GM12878 (cell line): ENCODE measurements at regions not wholly inside any gene's neighbourhood (a gene's known extent, or its start where the extent isn't known, plus 50 kb on each side); places are given as distances from the start of the nearest gene placed in this dataset.

Experiments used
- ATF2 ChIP-seq: IDR thresholded peaks from 2 replicates; pipeline ENCODE4 v1.6.1; 2012; ENCODE audit warnings: low read length, inconsistent platforms
- E2F8 ChIP-seq: fragments of 450-650 bp; IDR thresholded peaks from 2 replicates; pipeline ENCODE4 v1.6.1; 2018; ENCODE audit warnings: mild to moderate bottlenecking, low read depth, moderate library complexity; ENCODE audit not compliant: partially characterized antibody
- ELK1 ChIP-seq: IDR thresholded peaks from 2 replicates; pipeline ENCODE4 v1.6.1; 2012; ENCODE audit warnings: low read depth, low read length, improper control_type of control experiment
- IRF3 ChIP-seq: fragments of 450-650 bp; IDR thresholded peaks from 2 replicates; pipeline ENCODE4 v1.6.1; 2014; ENCODE audit warnings: mild to moderate bottlenecking
- KDM1A ChIP-seq: fragments of 200-600 bp; sonication (generic); IDR thresholded peaks from 2 replicates; pipeline ENCODE4 v1.6.1; 2016; ENCODE audit warnings: borderline replicate concordance
- NFYB ChIP-seq: IDR thresholded peaks from 2 replicates; pipeline ENCODE4 v1.6.1; 2011; ENCODE audit warnings: low read depth, mild to moderate bottlenecking, low read length, improper control_type of control experiment, moderate library complexity; ENCODE audit not compliant: insufficient read depth
- STAT1 ChIP-seq: fragments of 450-650 bp; conservative IDR thresholded peaks from 2 replicates; pipeline ENCODE4 v1.6.1; 2014; ENCODE audit warnings: antibody characterized with exemption, mild to moderate bottlenecking
- SUPT20H ChIP-seq: IDR thresholded peaks from 2 replicates; pipeline ENCODE4 v1.6.1; 2011; ENCODE audit warnings: low read depth, mild to moderate bottlenecking, low read length, moderate library complexity, borderline replicate concordance; ENCODE audit not compliant: control insufficient read depth
- ZBTB40 ChIP-seq: fragments of 450-650 bp; IDR thresholded peaks from 2 replicates; pipeline ENCODE4 v1.6.1; 2016; ENCODE audit warnings: mild to moderate bottlenecking, moderate library complexity, borderline replicate concordance
- ZNF274 ChIP-seq: IDR thresholded peaks from one replicate; pipeline ENCODE4 v1.8.0; 2011; ENCODE audit not compliant: insufficient read length, insufficient read depth

GRCh38 chrX:45348296-45348695, 147.6 kb upstream of the DIPK2B start (continued):
- TF ChIP-seq SUPT20H (no peak), NFYB (no peak), KDM1A (no peak), ZNF274 (no peak), E2F8 (no peak), ELK1 (no peak), ATF2 (no peak), STAT1 (no peak), ZBTB40 (no peak), IRF3 (no peak)
